GM21723 (cell line): ENCODE measurements at regions not wholly inside any gene's neighbourhood (a gene's known extent, or its start where the extent isn't known, plus 50 kb on each side); places are given as distances from the start of the nearest gene placed in this dataset.
"Not testable (repeated sequence)": the region's sequence is repeated elsewhere in the genome, so short reads cannot be mapped to it uniquely, and the experiment has no call there.

Experiments used
- ATAC-seq: cut with Tn5 transposase; IDR thresholded peaks from one replicate; pipeline ENCODE4 v1.9.1; 2021; ENCODE audit warnings: mild to moderate bottlenecking, moderate library complexity; ENCODE audit not compliant: unreplicated experiment

GRCh38 chr3:29171043-29171990, 109.6 kb upstream of the RBMS3 start:
- ATAC-seq, result no peak

GRCh38 chr3:29176501-29176900, 104.4 kb upstream of the RBMS3 start:
- no peak for ATAC-seq

GRCh38 chr3:29178809-29179793, 101.8 kb upstream of the RBMS3 start:
- no peak for ATAC-seq

- no peak for ATAC-seq
These were observed 99.6 kb upstream of the RBMS3 start for GRCh38 chr3:29181149-29181780.

- ATAC-seq, result no peak
These were observed 99.0 kb upstream of the RBMS3 start for GRCh38 chr3:29181872-29182271.

GRCh38 chr3:29182828-29183227, 98.0 kb upstream of the RBMS3 start:
- not testable (repeated sequence) for ATAC-seq

GRCh38 chr3:29183346-29184087, 97.4 kb upstream of the RBMS3 start:
- ATAC-seq, result no peak

- no peak for ATAC-seq
These were observed 95.2 kb upstream of the RBMS3 start for GRCh38 chr3:29185706-29186105.

- no peak for ATAC-seq
These were observed 94.7 kb upstream of the RBMS3 start for GRCh38 chr3:29186131-29186599.

GRCh38 chr3:29186982-29187725, 93.7 kb upstream of the RBMS3 start:
- ATAC-seq, result no peak

GRCh38 chr3:29189328-29189727, 91.5 kb upstream of the RBMS3 start:
- no peak for ATAC-seq

- no peak for ATAC-seq
These were observed 86.7 kb upstream of the RBMS3 start for GRCh38 chr3:29194139-29194538.

- ATAC-seq, result no peak
These were observed 85.8 kb upstream of the RBMS3 start for GRCh38 chr3:29195056-29195455.

GRCh38 chr3:29201604-29202003, 79.3 kb upstream of the RBMS3 start:
- ATAC-seq, result no peak

- ATAC-seq, result no peak
These were observed 78.5 kb upstream of the RBMS3 start for GRCh38 chr3:29202378-29202777.

- ATAC-seq, result no peak
These were observed 77.0 kb upstream of the RBMS3 start for GRCh38 chr3:29203851-29204250.

- no peak for ATAC-seq
These were observed 73.4 kb upstream of the RBMS3 start for GRCh38 chr3:29207427-29207826.

- ATAC-seq, result no peak
These were observed 68.0 kb upstream of the RBMS3 start for GRCh38 chr3:29212789-29213433.
